ENCODE measurements at regions not wholly inside any gene's neighbourhood (a gene's known extent, or its start where the extent isn't known, plus 50 kb on each side); places are given as distances from the start of the nearest gene placed in this dataset.
A peak's percentile ranks its signal among the peaks of the same experiment; 100 is the strongest.
"Not testable (repeated sequence)": the region's sequence is repeated elsewhere in the genome, so short reads cannot be mapped to it uniquely, and the experiment has no call there.

GRCh38 chr13:110809871-110810486 lies 96.5 kb downstream of the ING1 start:
- no peak for DNase-seq (ENCODE audit: low read depth in 4 of 4, low spot score in 1 of 4)

GRCh38 chr13:110811008-110811720 lies 97.7 kb downstream of the ING1 start:
- DNase-seq (ENCODE audit: low read depth in 4 of 4, low spot score in 1 of 4): no peak

GRCh38 chr13:110811771-110812120 lies 98.2 kb downstream of the ING1 start:
- no peak for DNase-seq (ENCODE audit: low read depth in 4 of 4, low spot score in 1 of 4)

GRCh38 chr13:110812121-110812868 lies 98.8 kb downstream of the ING1 start:
- DNase-seq (ENCODE audit: low read depth in 4 of 4, low spot score in 1 of 4): no peak

GRCh38 chr13:110812869-110813645 lies 99.6 kb downstream of the ING1 start:
- no peak for DNase-seq (ENCODE audit: low read depth in 4 of 4, low spot score in 1 of 4)

- no peak for DNase-seq (ENCODE audit: low read depth in 4 of 4, low spot score in 1 of 4)
These were observed 100.4 kb downstream of the ING1 start for GRCh38 chr13:110813646-110814624.

- DNase-seq (ENCODE audit: low read depth in 4 of 4, low spot score in 1 of 4): no peak
These were observed 99.2 kb downstream of the ANKRD10 start for GRCh38 chr13:110815471-110816204.

- DNase-seq (ENCODE audit: low read depth in 4 of 4, low spot score in 1 of 4): no peak
These were observed 98.4 kb downstream of the ANKRD10 start for GRCh38 chr13:110816500-110816899.

GRCh38 chr13:110817143-110817542 lies 97.7 kb downstream of the ANKRD10 start:
- DNase-seq (ENCODE audit: low read depth in 4 of 4, low spot score in 1 of 4): no peak

GRCh38 chr13:110818747-110819146 lies 96.1 kb downstream of the ANKRD10 start:
- no peak for DNase-seq (ENCODE audit: low read depth in 4 of 4, low spot score in 1 of 4)

- DNase-seq (ENCODE audit: low read depth in 4 of 4, low spot score in 1 of 4): peak; percentile 51 to 70 (median 66)
These were observed 95.5 kb downstream of the ANKRD10 start for GRCh38 chr13:110819203-110820014.

- no peak for DNase-seq (ENCODE audit: low read depth in 4 of 4, low spot score in 1 of 4)
These were observed 94.5 kb downstream of the ANKRD10 start for GRCh38 chr13:110820322-110820721.

- DNase-seq (ENCODE audit: low read depth in 4 of 4, low spot score in 1 of 4): not testable (repeated sequence)
These were observed 92.8 kb downstream of the ANKRD10 start for GRCh38 chr13:110821837-110822668.

- DNase-seq (ENCODE audit: low read depth in 4 of 4, low spot score in 1 of 4): no peak
These were observed 92.3 kb downstream of the ANKRD10 start for GRCh38 chr13:110822669-110822945.

GRCh38 chr13:110824702-110825300 lies 90.1 kb downstream of the ANKRD10 start:
- DNase-seq (ENCODE audit: low read depth in 4 of 4, low spot score in 1 of 4): no peak

GRCh38 chr13:110825516-110825915 lies 89.4 kb downstream of the ANKRD10 start:
- DNase-seq (ENCODE audit: low read depth in 4 of 4, low spot score in 1 of 4): no peak

GRCh38 chr13:110826101-110826500 lies 88.8 kb downstream of the ANKRD10 start:
- DNase-seq (ENCODE audit: low read depth in 4 of 4, low spot score in 1 of 4): no peak
